HG03354 (cell line): ENCODE measurements at regions not wholly inside any gene's neighbourhood (a gene's known extent, or its start where the extent isn't known, plus 50 kb on each side); places are given as distances from the start of the nearest gene placed in this dataset.
"Not testable (repeated sequence)": the region's sequence is repeated elsewhere in the genome, so short reads cannot be mapped to it uniquely, and the experiment has no call there.

Source experiments
- ATAC-seq: cut with Tn5 transposase; IDR thresholded peaks from one replicate; pipeline ENCODE4 v1.9.1; 2021; ENCODE audit warnings: mild to moderate bottlenecking; ENCODE audit not compliant: unreplicated experiment, poor library complexity, severe bottlenecking

GRCh38 chr10:61211468-61211867, 241.7 kb downstream of the TMEM26 start:
- ATAC-seq = no peak

GRCh38 chr10:61197057-61197456, 253.1 kb upstream of the RHOBTB1 start:
- ATAC-seq = no peak

- no peak for ATAC-seq
Measured at GRCh38 chr10:61195211-61195610, 251.2 kb upstream of the RHOBTB1 start.

GRCh38 chr10:61192589-61192988, 248.6 kb upstream of the RHOBTB1 start:
- ATAC-seq = not testable (repeated sequence)

GRCh38 chr10:61192042-61192441, 248.1 kb upstream of the RHOBTB1 start:
- ATAC-seq = no peak

- no peak for ATAC-seq
Measured at GRCh38 chr10:61189912-61190311, 245.9 kb upstream of the RHOBTB1 start.

- no peak for ATAC-seq
Measured at GRCh38 chr10:61188691-61189090, 244.7 kb upstream of the RHOBTB1 start.

GRCh38 chr10:61188101-61188500, 244.1 kb upstream of the RHOBTB1 start:
- no peak for ATAC-seq

- no peak for ATAC-seq
Measured at GRCh38 chr10:61187601-61188000, 243.6 kb upstream of the RHOBTB1 start.

GRCh38 chr10:61186408-61186807, 242.4 kb upstream of the RHOBTB1 start:
- no peak for ATAC-seq

- ATAC-seq = no peak
Measured at GRCh38 chr10:61184429-61184828, 240.4 kb upstream of the RHOBTB1 start.

GRCh38 chr10:61183967-61184366, 240.0 kb upstream of the RHOBTB1 start:
- ATAC-seq = no peak

GRCh38 chr10:61181832-61182231, 237.8 kb upstream of the RHOBTB1 start:
- ATAC-seq = no peak

GRCh38 chr10:61179771-61180170, 235.8 kb upstream of the RHOBTB1 start:
- ATAC-seq = no peak

GRCh38 chr10:61176424-61176823, 232.4 kb upstream of the RHOBTB1 start:
- no peak for ATAC-seq

- ATAC-seq = no peak
Measured at GRCh38 chr10:61175316-61175715, 231.3 kb upstream of the RHOBTB1 start.

GRCh38 chr10:61173450-61173849, 229.5 kb upstream of the RHOBTB1 start:
- ATAC-seq = no peak

- ATAC-seq = no peak
Measured at GRCh38 chr10:61172182-61172926, 228.4 kb upstream of the RHOBTB1 start.

GRCh38 chr10:61170594-61170993, 226.6 kb upstream of the RHOBTB1 start:
- no peak for ATAC-seq

- ATAC-seq = no peak
Measured at GRCh38 chr10:61169294-61169693, 225.3 kb upstream of the RHOBTB1 start.

- ATAC-seq = no peak
Measured at GRCh38 chr10:61166489-61166888, 222.5 kb upstream of the RHOBTB1 start.

- no peak for ATAC-seq
Measured at GRCh38 chr10:61166065-61166464, 222.1 kb upstream of the RHOBTB1 start.
